Memory B cell (primary cell): ENCODE measurements at regions not wholly inside any gene's neighbourhood (a gene's known extent, or its start where the extent isn't known, plus 50 kb on each side); places are given as distances from the start of the nearest gene placed in this dataset.

Experiments used
- ATAC-seq: fragments of 150-1000 bp; cut with Tn5 transposase; 2 replicates; pipeline ENCODE4 v1.10.0; 2021; ENCODE audit warnings: low read depth, mild to moderate bottlenecking, moderate library complexity
- DNase-seq, 2 donors: peaks; one replicate each; pipeline ENCODE4 v3.0.0; 2022; ENCODE audit warnings: low spot score in 2 of 2
- H3K27ac Mint-ChIP-seq: one replicate; pipeline ENCODE4 v1.8.0; 2022; ENCODE audit warnings: mild to moderate bottlenecking, moderate library complexity, mixed read lengths
- H3K27me3 Mint-ChIP-seq: one replicate; pipeline ENCODE4 v1.8.0; 2022; ENCODE audit warnings: mixed read lengths
- H3K36me3 Mint-ChIP-seq: one replicate; pipeline ENCODE4 v1.8.0; 2022; ENCODE audit warnings: mild to moderate bottlenecking, mixed read lengths
- H3K4me1 Mint-ChIP-seq: one replicate; pipeline ENCODE4 v1.8.0; 2022; ENCODE audit warnings: mixed read lengths
- H3K4me3 Mint-ChIP-seq: one replicate; pipeline ENCODE4 v1.8.0; 2022; ENCODE audit warnings: mild to moderate bottlenecking, moderate library complexity, mixed read lengths
- H3K9me3 Mint-ChIP-seq: one replicate; pipeline ENCODE4 v1.8.0; 2022; ENCODE audit warnings: mixed read lengths

DNA sequence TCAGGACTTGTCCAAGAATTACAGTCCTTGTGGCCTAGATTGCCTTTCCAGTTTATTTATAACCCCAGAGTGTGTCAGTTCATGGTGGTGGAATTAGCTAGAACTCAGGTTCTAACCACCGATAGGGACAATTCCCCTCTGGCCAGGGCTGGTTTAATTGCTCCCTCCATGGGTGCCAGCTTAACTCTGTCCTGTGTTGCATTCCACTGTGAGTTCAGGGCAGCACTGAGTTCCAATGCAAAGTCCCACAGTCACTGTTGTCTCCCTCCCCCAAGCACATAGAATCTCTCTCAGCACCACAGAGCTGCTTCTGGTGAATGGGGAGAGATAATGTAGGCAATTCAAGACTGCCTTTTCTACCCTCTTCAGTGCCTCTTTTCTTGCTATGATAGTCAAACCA lies 82.5 kb upstream of the TNFRSF21 start:
- Mint-ChIP-seq H3K4me1 (no peaks in the 10 kb centered on the region), H3K27me3 (peaks cover 11% of the 10 kb centered on the region), H3K4me3 (no peak overlapping the region), H3K9me3 (peaks cover 20% of the 10 kb centered on the region), H3K36me3 (peaks cover 11% of the 10 kb centered on the region), H3K27ac (no peak overlapping the region)
- DNase-seq (no peak), ATAC-seq (no peak)

DNA sequence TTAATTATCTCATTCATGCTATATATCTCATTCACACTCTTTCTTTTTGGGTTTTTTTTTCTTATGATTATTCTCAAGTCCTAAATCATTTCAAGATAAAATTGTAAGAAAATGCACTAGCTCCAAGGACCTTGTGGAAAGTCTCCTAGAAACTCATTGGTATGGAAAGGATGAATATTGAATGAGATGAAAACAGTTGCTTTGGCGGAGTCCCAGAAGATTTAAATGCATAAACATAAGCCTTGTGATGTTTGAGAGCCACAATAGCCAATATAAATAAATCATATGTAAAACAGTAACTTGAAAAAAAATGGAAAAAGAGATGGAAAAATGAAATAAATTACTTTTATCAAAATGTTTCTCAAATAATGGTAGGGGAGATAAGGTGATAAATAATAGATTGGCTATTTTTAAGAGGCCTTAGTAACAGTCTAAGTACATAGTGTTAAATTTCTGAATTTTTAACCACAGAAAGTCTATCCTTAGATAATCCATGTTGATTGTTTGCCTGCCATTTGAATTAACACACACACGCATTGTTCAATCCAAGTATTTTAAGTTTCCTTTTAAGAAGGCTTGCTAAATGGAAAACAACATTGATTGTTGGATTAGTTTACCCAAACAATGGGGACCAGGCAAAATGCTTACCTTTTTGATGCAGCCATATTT lies 81.1 kb upstream of the CD2AP start:
- peaks cover 8% of the 10 kb centered on the region for H3K27me3 Mint-ChIP-seq
- no peak overlapping the region for H3K4me3 Mint-ChIP-seq
- ATAC-seq (no peak), DNase-seq (no peak)
- H3K9me3 Mint-ChIP-seq = peaks cover 6% of the 10 kb centered on the region
- no peak overlapping the region for H3K27ac Mint-ChIP-seq
- H3K36me3 Mint-ChIP-seq = no peaks in the 10 kb centered on the region
- H3K4me1 Mint-ChIP-seq = no peaks in the 10 kb centered on the region

DNA sequence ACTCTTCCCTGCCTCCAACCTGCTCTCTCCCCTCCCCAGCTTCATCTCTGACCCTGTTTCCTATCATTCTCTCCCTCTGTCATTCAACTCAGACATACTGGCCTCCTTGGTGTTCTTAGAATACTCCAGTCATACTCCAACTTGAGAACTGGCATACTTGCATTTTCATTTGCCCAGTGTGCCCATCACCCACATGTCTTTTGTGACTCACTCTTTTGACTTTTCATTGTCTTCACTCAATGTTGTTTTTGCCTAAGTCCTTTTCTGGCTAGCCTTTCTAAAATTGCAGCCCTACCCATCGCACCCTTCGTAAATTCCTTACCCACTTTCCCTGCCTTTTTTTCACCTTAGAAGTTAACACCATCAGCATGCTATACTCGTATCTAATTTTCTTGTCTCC lies 77.0 kb upstream of the CD2AP start:
- no peak overlapping the region for H3K27ac Mint-ChIP-seq
- no peak for ATAC-seq
- H3K9me3 Mint-ChIP-seq = no peaks in the 10 kb centered on the region
- no peaks in the 10 kb centered on the region for H3K36me3 Mint-ChIP-seq
- peaks cover 3% of the 10 kb centered on the region for H3K27me3 Mint-ChIP-seq
- H3K4me1 Mint-ChIP-seq = no peaks in the 10 kb centered on the region
- DNase-seq = no peak
- H3K4me3 Mint-ChIP-seq = no peak overlapping the region

DNA sequence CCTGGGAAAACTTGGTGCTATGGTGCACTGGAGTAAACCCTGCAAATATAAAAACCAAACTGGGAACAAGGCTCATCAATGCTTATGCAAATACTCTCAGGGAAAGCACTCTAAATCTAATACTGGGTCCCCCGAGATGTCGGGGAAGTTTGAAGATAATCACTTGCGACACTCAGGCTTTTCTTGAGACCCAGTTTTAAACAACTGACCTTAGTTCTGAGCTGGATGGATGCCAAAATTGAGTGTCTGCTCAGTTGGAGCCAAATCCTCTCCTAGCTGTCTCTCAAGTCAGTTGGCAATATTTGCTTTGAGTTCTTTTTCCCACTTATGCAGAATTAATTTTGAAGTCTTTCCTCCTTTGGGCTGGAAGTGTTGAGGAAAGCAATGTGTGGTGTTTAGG lies 75.5 kb upstream of the CD2AP start:
- no peaks in the 10 kb centered on the region for H3K4me1 Mint-ChIP-seq
- ATAC-seq (no peak), DNase-seq (no peak)
- H3K9me3 Mint-ChIP-seq = no peaks in the 10 kb centered on the region
- no peak overlapping the region for H3K27ac Mint-ChIP-seq
- H3K4me3 Mint-ChIP-seq = no peak overlapping the region
- H3K27me3 Mint-ChIP-seq = peaks cover 3% of the 10 kb centered on the region
- H3K36me3 Mint-ChIP-seq = no peaks in the 10 kb centered on the region

DNA sequence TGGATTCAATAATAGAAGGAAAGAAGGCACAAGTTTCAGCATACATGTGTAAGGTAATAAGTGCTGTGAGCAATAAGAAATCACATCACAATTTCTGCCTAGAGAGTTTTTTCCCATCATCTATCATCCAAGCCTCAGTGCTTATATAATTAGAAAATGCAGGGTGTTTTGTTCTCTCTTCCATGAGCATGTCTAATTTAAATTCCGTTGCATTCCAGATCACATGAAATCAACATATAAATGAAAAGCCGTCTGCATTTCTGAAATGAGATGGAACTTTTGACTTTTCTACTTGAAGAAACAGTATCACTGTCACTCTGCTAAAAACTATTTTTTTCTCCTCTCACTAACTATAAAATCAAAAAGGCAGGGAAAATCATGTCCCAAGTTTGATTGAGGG lies 74.5 kb upstream of the CD2AP start:
- ATAC-seq = no peak
- no peaks in the 10 kb centered on the region for H3K36me3 Mint-ChIP-seq

DNA sequence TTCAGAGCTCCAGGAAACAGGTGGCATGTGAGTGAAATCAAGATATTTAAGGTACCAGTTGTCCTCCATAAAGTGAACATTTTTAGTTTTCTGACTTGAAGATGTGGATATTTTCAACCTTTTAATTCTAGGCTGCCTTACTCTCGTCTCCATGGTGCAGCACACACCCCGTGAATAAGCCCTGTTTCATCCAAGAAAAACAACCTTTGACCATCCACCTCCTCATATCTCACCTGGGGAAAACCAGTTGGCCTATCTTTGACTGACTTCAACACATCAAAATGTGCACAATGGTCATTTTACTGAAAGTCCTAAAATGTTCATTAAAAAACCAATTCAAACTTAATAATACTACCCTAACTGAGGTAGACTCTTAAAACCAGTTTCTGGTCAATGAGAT lies 73.8 kb upstream of the CD2AP start:
- DNase-seq (no peak), ATAC-seq (no peak)
- Mint-ChIP-seq H3K4me3 (no peak overlapping the region), H3K27me3 (peaks cover 2% of the 10 kb centered on the region), H3K9me3 (no peaks in the 10 kb centered on the region), H3K36me3 (no peaks in the 10 kb centered on the region), H3K4me1 (no peaks in the 10 kb centered on the region), H3K27ac (no peak overlapping the region)

More for the DNA sequence above, 74.5 kb upstream of the CD2AP start:
- Mint-ChIP-seq H3K27me3 (peaks cover 3% of the 10 kb centered on the region), H3K27ac (no peak overlapping the region), H3K9me3 (no peaks in the 10 kb centered on the region), H3K4me1 (no peaks in the 10 kb centered on the region), H3K4me3 (no peak overlapping the region)
- DNase-seq = no peak

DNA sequence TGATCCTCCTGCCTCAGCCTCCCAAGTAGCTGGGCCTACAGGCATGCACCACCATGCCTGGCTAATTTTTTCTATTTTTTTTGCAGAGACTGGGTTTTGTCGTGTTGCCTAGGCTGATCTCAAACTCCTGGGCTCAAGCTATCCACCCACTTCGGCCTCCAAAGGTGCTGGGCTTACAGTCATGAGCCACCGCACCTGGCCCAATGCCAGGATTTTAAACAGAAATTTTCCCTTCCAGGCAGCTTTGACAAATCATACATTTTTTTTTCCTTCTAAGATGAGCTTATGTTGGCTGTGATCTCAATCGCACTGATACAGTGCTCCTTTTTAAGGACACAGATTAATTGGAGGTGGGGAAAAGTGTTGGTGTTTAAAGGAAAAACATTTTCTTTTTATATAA lies 73.2 kb upstream of the CD2AP start:
- ATAC-seq = no peak
- Mint-ChIP-seq H3K4me3 (no peak overlapping the region), H3K9me3 (no peaks in the 10 kb centered on the region), H3K27me3 (peaks cover 2% of the 10 kb centered on the region), H3K36me3 (no peaks in the 10 kb centered on the region), H3K27ac (no peak overlapping the region), H3K4me1 (no peaks in the 10 kb centered on the region)
- no peak for DNase-seq

DNA sequence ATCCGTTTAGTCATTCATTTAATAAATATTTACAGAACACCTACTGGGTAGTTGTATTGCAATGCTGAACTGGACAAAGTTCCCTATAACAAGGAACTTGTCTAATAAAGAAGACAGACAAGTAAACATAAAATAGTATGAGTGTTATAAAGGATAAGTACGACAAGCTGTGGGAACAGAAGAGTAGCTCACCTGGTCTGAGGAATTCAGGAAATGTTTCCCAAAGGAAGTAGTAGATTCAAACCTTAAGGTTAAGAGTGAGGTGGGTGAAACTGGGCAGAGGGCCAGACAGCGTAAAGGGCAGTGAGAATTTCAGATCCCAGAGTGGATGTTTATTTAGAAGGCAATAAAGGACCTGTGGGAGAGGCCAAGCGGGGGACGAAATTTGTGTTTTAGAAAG lies 72.3 kb upstream of the CD2AP start:
- ATAC-seq (no peak), DNase-seq (no peak)
- Mint-ChIP-seq H3K27ac (no peak overlapping the region), H3K4me1 (no peaks in the 10 kb centered on the region), H3K4me3 (no peak overlapping the region), H3K36me3 (no peaks in the 10 kb centered on the region), H3K27me3 (peaks cover 2% of the 10 kb centered on the region), H3K9me3 (no peaks in the 10 kb centered on the region)

DNA sequence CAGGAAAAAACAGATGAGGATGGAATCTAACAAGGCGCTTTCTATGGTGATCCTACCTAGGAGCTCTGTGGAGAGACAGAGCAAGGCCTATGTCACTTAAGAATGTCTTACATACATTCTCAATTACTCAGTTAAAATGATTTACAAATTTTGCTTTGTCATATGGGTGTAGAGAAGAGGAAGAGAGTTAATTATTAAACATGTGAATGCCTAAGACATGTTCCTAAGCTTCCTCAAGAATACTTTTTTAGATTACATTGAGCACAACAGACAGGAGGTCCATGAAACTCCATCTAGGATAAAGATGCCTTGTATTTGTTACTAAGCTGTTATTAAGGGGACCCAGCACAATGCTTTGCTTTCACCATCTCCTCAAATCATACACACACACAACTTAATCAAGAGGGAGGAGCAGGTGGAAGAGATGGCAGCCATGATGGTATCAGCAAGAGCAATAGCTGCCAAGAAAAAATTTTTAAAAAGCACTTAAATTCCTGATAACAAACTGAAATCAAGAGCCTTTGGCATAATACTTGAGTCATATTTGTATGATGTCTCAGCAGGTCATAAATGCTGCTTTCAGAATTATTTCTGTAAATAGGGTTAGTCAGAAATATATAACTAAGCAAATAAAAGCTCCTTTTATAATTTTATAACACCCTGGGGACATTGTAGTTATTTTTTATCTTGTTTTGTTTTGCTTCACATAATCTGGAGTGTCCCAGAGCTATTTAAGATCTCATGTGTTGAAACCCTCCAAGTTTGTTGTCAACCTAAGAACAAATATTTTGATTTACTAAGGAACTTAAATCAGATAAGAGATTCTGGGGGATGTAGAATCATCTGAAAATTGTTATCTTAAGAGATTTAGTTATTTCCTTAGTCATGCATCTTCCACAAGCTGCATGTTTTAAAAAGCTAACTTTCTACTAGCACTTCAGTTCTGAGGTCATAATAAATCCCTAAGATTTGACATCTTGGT lies 70.0 kb upstream of the CD2AP start:
- no peak for ATAC-seq

DNA sequence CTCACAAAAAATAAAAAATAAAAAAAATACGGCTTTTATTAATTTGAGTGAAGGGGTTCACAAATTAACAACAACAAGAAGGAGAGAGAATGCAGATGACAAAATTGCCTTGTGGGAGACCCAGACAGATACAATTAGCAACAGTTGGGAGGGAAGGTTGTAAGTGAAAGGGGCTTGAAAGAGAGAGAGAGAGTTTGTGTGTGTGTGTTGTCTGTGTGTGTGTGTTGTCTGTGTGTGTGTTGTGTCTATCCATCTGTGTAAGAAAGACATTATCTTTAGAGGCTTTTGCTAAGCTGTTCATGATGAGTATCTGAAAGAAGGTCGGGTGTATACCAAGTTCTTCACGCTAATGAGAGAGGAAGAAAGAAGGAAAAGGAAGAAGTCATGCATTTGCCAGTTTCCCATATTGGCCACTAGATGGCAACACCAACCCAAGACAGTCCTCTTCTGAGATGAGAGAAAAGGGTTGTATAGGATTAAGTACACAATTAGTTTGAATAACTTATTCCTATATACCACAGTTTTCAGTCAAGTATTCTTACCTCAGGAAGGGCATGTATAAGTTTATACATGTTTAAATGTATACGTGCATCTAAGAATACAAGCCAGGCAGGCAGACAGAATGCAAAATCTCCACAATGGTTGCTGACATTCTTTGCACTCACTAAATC lies 63.7 kb upstream of the CD2AP start:
- Mint-ChIP-seq H3K4me3 (peak overlapping the region; percentile 71), H3K9me3 (no peaks in the 10 kb centered on the region), H3K36me3 (peaks cover 2% of the 10 kb centered on the region), H3K4me1 (peaks cover 6% of the 10 kb centered on the region), H3K27ac (peak overlapping the region; percentile 85), H3K27me3 (no peaks in the 10 kb centered on the region)
- ATAC-seq = peak; percentile 85
- peak; percentile 27 to 49 for DNase-seq

More for the DNA sequence above, 70.0 kb upstream of the CD2AP start:
- Mint-ChIP-seq H3K36me3 (no peaks in the 10 kb centered on the region), H3K4me1 (no peaks in the 10 kb centered on the region), H3K27ac (no peak overlapping the region), H3K4me3 (no peak overlapping the region), H3K9me3 (no peaks in the 10 kb centered on the region), H3K27me3 (peaks cover 2% of the 10 kb centered on the region)
- DNase-seq = no peak

DNA sequence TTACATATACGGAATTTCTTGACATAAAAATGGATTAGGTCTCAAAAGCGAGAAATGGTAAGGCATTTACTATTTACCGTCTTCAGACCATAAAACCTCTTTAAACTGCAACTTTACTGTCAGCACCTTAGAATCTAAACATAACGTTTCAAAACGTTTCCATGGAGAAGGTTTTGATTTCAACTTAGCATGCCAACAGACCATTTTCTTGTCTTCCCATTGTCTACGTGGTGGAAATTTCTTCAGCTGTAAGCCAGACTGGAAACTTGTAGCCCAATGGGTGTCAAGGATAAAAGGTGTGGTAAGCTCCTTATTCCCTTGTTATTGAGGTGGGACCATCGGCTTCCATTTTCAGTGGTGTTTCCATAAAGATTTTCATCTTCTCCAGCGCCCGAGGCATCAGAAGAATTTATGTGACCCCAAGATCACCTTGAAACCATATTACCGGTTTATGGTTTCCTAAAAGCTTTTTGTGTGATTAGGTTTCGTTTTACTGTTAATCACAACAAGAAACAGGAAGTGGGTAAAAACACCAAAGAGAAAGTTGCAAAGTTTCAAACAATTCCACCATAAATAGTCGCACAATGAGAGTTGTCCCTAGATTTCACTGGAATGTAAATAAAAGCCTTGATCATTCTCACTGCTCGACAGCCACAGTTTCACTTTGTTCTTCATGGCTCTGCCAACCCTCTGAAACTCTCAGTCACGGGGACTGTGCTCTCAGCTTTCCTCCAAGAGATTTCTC lies 63.0 kb upstream of the CD2AP start:
- ATAC-seq (peak; percentile 66), DNase-seq (peak in 1 of 2 donors; percentile 11)
- Mint-ChIP-seq H3K4me3 (peak overlapping the region; percentile 71), H3K9me3 (no peaks in the 10 kb centered on the region), H3K27me3 (no peaks in the 10 kb centered on the region), H3K27ac (peak overlapping the region; percentile 85), H3K36me3 (peaks cover 2% of the 10 kb centered on the region), H3K4me1 (peaks cover 6% of the 10 kb centered on the region)

DNA sequence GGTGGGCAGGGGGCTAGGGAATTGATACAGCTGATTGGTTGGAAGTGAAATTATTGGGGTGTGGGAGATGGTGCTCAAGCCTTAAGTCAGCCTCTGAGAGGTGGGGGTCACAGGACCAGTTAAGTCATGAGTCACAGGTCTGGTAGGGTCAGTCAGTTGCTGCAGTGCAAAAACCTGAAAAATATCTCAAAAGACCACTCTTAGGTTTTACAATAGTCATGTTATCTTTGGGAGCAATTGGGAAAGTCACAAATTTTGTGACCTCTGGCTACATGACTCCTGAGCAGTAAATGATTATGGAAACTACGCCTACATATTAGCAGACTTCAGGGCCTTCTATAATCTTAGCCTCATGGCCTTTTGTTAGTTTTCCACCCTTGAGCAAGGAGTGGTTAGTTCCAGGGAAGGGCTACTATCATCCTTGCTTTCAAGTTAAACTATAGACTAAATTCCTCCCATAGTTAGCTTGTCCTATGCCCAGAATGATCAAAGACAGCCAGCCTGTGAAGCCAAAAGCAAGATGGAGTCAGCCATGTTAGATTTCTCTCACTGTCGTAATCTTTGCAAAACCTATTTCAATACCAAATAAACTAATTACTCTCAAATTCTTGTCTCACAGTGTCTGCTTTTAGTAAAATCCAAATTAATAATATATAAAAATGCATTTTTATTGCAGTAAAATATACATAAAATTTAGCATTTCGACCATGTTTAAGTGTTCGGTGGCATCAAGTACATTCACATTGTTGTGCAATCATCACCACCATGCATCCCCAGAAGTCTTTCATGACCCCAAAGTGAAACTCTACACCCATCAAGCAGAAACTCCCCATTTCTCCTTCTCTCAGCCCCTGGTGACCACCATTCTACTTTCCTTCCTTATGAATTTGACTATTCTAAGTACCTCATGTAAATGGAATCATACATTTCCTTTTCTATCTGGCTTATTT lies 60.9 kb upstream of the CD2AP start:
- Mint-ChIP-seq H3K36me3 (peaks cover 2% of the 10 kb centered on the region), H3K27ac (no peak overlapping the region), H3K9me3 (no peaks in the 10 kb centered on the region), H3K27me3 (no peaks in the 10 kb centered on the region), H3K4me3 (no peak overlapping the region), H3K4me1 (peaks cover 6% of the 10 kb centered on the region)
- DNase-seq (no peak), ATAC-seq (no peak)

DNA sequence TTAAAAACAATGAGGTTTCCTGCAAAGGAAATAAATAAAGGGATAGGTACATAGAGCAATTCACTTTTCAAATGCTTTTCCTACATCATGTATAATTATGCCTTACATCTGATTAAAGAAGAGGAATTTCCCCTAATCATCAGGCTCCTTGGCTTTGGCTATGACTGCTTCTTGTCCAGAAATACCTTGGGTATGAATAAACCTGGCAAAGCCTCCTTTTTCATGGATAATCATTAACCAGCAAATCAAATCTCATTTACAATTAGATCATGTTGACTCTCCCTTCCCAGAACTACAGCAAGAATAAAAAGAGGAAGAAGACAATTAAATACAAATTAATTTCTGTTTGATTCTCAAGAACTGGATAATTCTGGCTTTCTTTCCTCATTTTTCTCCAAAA lies 58.0 kb upstream of the CD2AP start:
- no peak for ATAC-seq
- Mint-ChIP-seq H3K27ac (no peak overlapping the region), H3K4me3 (no peak overlapping the region), H3K36me3 (peaks cover 2% of the 10 kb centered on the region), H3K4me1 (peaks cover 3% of the 10 kb centered on the region), H3K9me3 (no peaks in the 10 kb centered on the region), H3K27me3 (no peaks in the 10 kb centered on the region)
- no peak for DNase-seq
